Osteoblast (primary cell): ENCODE measurements at regions not wholly inside any gene's neighbourhood (a gene's known extent, or its start where the extent isn't known, plus 50 kb on each side); places are given as distances from the start of the nearest gene placed in this dataset.

Source experiments
- DNase-seq: peaks from one replicate; pipeline ENCODE4 v3.0.0; 2011; ENCODE audit warnings: low spot score, mixed read lengths; ENCODE audit not compliant: insufficient read length; ENCODE audit errors: missing footprints
- H2AFZ ChIP-seq: 2 replicates; pipeline ENCODE4 v1.6.0; 2011; ENCODE audit warnings: mild to moderate bottlenecking, low read length
- H3K27ac ChIP-seq: 2 replicates; pipeline ENCODE4 v1.5.1; 2011; ENCODE audit warnings: mild to moderate bottlenecking, low read depth, low read length, moderate library complexity
- H3K27me3 ChIP-seq: 2 replicates; pipeline ENCODE4 v1.6.0; 2012; ENCODE audit warnings: mild to moderate bottlenecking, control low read depth, inconsistent platforms, low read length, moderate library complexity; ENCODE audit not compliant: insufficient read depth
- H3K36me3 ChIP-seq: 2 replicates; pipeline ENCODE4 v1.5.1; 2011; ENCODE audit warnings: mild to moderate bottlenecking, low read length, control low read depth, moderate library complexity; ENCODE audit not compliant: insufficient read depth
- H3K4me1 ChIP-seq: 2 replicates; pipeline ENCODE4 v1.5.1; 2011; ENCODE audit warnings: mild to moderate bottlenecking, low read length, control low read depth, moderate library complexity; ENCODE audit not compliant: insufficient read depth
- H3K4me2 ChIP-seq: 2 replicates; pipeline ENCODE4 v1.6.0; 2011; ENCODE audit warnings: mild to moderate bottlenecking, low read length; ENCODE audit not compliant: insufficient read depth
- H3K4me3 ChIP-seq: fragments of 200-600 bp; sonication (generic); 3 replicates; pipeline ENCODE4 v1.5.1; 2012; ENCODE audit warnings: mild to moderate bottlenecking, low read length, inconsistent platforms; ENCODE audit not compliant: insufficient read depth
- H3K79me2 ChIP-seq: 2 replicates; pipeline ENCODE4 v1.6.0; 2012; ENCODE audit warnings: mild to moderate bottlenecking, low read length, control low read depth, inconsistent platforms; ENCODE audit not compliant: insufficient read depth
- H3K9me3 ChIP-seq: 2 replicates; pipeline ENCODE4 v1.5.1; 2011; ENCODE audit warnings: low read depth, low read length, control low read depth
- H4K20me1 ChIP-seq: 2 replicates; pipeline ENCODE4 v1.6.0; 2012; ENCODE audit warnings: mild to moderate bottlenecking, low read length, control low read depth; ENCODE audit not compliant: insufficient read depth
- CTCF ChIP-seq: IDR thresholded peaks from 2 replicates; pipeline ENCODE4 v1.5.1; 2011; ENCODE audit warnings: mild to moderate bottlenecking, low read depth, low read length, moderate library complexity; ENCODE audit errors: extremely low read depth

- H3K79me2 ChIP-seq, result no peaks in the 10 kb centered on the region
- H3K4me2 ChIP-seq, result no peak overlapping the region
- H3K27me3 ChIP-seq, result no peaks in the 10 kb centered on the region
- no peak overlapping the region for H3K4me3 ChIP-seq
- H4K20me1 ChIP-seq, result no peaks in the 10 kb centered on the region
- no peaks in the 10 kb centered on the region for H3K36me3 ChIP-seq
- H2AFZ ChIP-seq, result no peak overlapping the region
- DNase-seq, result no peak
- no peaks in the 10 kb centered on the region for H3K9me3 ChIP-seq
- no peaks in the 10 kb centered on the region for H3K4me1 ChIP-seq
- no peak overlapping the region for H3K27ac ChIP-seq
- TF ChIP-seq CTCF, result no peak
These were observed 61.4 kb upstream of the PACRGL start for GRCh38 chr4:20638825-20639224.

- no peak for TF ChIP-seq CTCF
- Histone ChIP-seq H3K4me2 (no peak overlapping the region), H3K4me1 (no peaks in the 10 kb centered on the region), H3K79me2 (no peaks in the 10 kb centered on the region), H3K27ac (no peak overlapping the region), H3K4me3 (no peak overlapping the region), H3K27me3 (no peaks in the 10 kb centered on the region), H3K36me3 (no peaks in the 10 kb centered on the region), H2AFZ (no peak overlapping the region), H4K20me1 (no peaks in the 10 kb centered on the region), H3K9me3 (no peaks in the 10 kb centered on the region)
- no peak for DNase-seq
These were observed 60.9 kb upstream of the PACRGL start for GRCh38 chr4:20639346-20639745.

- Histone ChIP-seq H3K36me3 (no peaks in the 10 kb centered on the region), H3K4me3 (no peak overlapping the region), H3K4me2 (no peak overlapping the region), H3K79me2 (no peaks in the 10 kb centered on the region), H2AFZ (no peak overlapping the region), H4K20me1 (no peaks in the 10 kb centered on the region), H3K4me1 (no peaks in the 10 kb centered on the region), H3K9me3 (no peaks in the 10 kb centered on the region), H3K27me3 (no peaks in the 10 kb centered on the region), H3K27ac (no peak overlapping the region)
- TF ChIP-seq CTCF, result no peak
- no peak for DNase-seq
These were observed 59.3 kb upstream of the PACRGL start for GRCh38 chr4:20640989-20641388.

GRCh38 chr4:20641976-20642375 is 58.3 kb upstream of the PACRGL start:
- Histone ChIP-seq H2AFZ (no peak overlapping the region), H3K27ac (no peak overlapping the region), H3K4me1 (no peaks in the 10 kb centered on the region), H3K27me3 (no peaks in the 10 kb centered on the region), H4K20me1 (no peaks in the 10 kb centered on the region), H3K79me2 (no peaks in the 10 kb centered on the region), H3K4me2 (no peak overlapping the region), H3K36me3 (no peaks in the 10 kb centered on the region), H3K9me3 (no peaks in the 10 kb centered on the region), H3K4me3 (no peak overlapping the region)
- DNase-seq, result peak; percentile 39
- no peak for TF ChIP-seq CTCF
